ENCODE measurements at regions not wholly inside any gene's neighbourhood (a gene's known extent, or its start where the extent isn't known, plus 50 kb on each side); places are given as distances from the start of the nearest gene placed in this dataset.

DNA sequence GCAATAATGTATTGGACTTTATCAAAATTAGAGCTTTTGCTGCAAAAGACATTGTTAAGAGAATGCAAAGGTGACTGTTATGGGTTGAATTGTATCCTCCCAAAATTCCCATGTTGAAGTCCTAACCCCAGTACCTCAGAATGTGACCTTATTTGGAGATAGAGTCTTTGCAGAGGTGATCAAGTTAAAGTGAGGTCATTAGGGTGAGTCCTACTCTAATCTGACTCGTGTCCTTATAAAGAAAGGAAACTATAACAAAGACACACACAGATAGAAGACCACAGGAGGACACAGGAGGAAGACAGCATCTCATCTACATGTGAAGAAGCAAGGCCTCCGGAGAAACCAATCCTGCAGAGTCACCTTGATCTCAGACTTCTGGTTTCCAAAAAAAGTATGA, 1011.2 kb downstream of the TBC1D22A start:
- TF ChIP-seq, protein P1, sequence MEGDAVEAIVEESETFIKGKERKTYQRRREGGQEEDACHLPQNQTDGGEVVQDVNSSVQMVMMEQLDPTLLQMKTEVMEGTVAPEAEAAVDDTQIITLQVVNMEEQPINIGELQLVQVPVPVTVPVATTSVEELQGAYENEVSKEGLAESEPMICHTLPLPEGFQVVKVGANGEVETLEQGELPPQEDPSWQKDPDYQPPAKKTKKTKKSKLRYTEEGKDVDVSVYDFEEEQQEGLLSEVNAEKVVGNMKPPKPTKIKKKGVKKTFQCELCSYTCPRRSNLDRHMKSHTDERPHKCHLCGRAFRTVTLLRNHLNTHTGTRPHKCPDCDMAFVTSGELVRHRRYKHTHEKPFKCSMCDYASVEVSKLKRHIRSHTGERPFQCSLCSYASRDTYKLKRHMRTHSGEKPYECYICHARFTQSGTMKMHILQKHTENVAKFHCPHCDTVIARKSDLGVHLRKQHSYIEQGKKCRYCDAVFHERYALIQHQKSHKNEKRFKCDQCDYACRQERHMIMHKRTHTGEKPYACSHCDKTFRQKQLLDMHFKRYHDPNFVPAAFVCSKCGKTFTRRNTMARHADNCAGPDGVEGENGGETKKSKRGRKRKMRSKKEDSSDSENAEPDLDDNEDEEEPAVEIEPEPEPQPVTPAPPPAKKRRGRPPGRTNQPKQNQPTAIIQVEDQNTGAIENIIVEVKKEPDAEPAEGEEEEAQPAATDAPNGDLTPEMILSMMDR (IDR thresholded peaks at IDR 0.05), result no peak
- TF ChIP-seq POLR2A (IDR thresholded peaks at IDR 0.05) (no peak), EP300 (IDR thresholded peaks at IDR 0.05) (no peak)
